Fibroblast of pulmonary artery (primary cell): ENCODE measurements at regions not wholly inside any gene's neighbourhood (a gene's known extent, or its start where the extent isn't known, plus 50 kb on each side); places are given as distances from the start of the nearest gene placed in this dataset.

Experiments
- DNase-seq: peaks from one replicate; pipeline ENCODE4 v3.0.0-alpha.2; 2010; ENCODE audit warnings: low read depth
- H3K4me3 ChIP-seq: replicated peaks from 2 replicates; pipeline ENCODE4 v1.5.1; 2011; ENCODE audit warnings: low read depth, mild to moderate bottlenecking, control low read depth, low read length, moderate library complexity
- TF ChIP-seq, protein P1 (sequence below): IDR thresholded peaks from 2 replicates; pipeline ENCODE4 v1.5.1; 2011; ENCODE audit warnings: mild to moderate bottlenecking, control low read depth, low read length, inconsistent platforms; ENCODE audit errors: missing control alignments

DNA sequence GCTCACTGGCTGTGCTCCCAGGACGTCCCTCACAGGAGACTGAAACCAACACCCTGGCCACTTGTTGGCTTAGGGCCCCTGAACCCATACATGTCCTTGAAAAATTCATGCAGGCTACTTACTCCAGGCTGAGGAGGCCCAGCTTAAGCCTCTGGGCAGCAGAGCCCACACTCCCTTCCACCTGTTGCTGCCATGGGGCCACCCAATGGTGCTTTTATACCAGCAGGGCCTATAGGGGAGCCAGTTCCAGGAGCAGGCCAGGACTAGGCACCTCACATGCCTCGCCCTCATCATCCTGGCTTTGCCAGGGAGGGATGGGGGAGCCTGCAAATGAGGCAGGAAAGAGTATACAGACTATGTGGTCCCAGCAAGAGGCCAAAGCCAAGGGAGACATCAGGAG, 181.7 kb upstream of the NECTIN1 start:
- TF ChIP-seq, protein P1, sequence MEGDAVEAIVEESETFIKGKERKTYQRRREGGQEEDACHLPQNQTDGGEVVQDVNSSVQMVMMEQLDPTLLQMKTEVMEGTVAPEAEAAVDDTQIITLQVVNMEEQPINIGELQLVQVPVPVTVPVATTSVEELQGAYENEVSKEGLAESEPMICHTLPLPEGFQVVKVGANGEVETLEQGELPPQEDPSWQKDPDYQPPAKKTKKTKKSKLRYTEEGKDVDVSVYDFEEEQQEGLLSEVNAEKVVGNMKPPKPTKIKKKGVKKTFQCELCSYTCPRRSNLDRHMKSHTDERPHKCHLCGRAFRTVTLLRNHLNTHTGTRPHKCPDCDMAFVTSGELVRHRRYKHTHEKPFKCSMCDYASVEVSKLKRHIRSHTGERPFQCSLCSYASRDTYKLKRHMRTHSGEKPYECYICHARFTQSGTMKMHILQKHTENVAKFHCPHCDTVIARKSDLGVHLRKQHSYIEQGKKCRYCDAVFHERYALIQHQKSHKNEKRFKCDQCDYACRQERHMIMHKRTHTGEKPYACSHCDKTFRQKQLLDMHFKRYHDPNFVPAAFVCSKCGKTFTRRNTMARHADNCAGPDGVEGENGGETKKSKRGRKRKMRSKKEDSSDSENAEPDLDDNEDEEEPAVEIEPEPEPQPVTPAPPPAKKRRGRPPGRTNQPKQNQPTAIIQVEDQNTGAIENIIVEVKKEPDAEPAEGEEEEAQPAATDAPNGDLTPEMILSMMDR, result no peak
- DNase-seq, result no peak
- no peak overlapping the region for H3K4me3 ChIP-seq

DNA sequence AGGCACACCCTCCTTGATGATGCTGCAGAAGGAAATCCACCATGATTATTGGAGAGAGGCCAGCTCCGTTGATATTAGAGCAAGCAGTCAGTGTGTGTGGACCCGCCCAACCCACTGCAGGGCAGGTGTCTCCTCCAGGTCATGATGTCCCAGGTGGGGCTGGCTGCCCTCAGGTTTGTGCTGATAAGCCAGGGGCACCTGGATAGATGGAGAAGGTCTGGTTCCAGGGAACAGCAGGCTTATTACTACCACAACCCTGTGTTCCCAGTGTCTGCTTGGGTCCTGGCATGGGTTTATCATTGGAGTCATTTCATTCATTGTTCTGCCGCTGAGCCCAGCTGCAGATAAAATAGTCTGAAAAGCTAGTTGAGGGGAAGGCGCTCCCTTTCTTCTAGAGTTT, 181.1 kb upstream of the NECTIN1 start:
- no peak for DNase-seq
- TF ChIP-seq, protein P1, result no peak
- no peak overlapping the region for H3K4me3 ChIP-seq

DNA sequence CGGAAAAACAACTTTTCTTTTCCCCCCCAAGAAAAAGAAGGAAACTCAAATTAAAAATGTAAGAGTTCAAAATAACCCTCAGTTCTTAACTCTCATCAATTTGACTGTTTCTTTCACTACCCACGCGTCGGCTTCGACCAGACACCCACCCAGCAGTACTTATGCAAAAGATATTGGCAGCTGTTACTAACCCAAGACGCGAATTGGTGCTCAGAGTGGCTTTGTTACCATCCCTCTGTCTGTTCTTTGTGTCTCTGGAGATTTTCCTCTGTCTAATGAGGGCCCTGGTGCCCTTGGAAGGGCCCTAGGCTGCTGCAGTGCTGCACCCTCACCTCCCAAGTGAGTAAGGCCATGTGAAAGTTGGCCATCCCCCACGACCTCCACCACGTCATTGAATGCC, 180.5 kb upstream of the NECTIN1 start:
- H3K4me3 ChIP-seq, result no peak overlapping the region
- DNase-seq, result no peak
- TF ChIP-seq, protein P1, result no peak

DNA sequence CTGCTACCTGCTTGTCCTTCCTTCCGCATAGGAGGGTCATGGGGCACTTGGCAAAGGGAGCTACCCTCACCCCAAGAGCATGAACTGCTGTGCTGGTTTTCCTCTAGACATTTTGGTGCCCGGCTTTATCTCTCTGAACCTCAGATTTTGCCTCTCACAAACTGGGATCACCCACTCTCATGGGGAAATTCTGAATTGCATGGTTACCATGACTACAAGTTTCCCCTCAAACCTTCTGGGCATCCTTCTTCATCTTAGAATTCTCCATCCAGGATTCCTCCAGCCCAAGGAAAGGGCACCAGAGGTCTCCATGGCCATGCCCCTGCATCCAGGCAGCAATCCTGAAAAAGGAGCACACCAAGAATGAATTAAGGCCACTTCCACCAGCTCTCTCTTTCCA, 180.1 kb upstream of the NECTIN1 start:
- no peak overlapping the region for H3K4me3 ChIP-seq
- TF ChIP-seq, protein P1, result no peak
- DNase-seq, result no peak

DNA sequence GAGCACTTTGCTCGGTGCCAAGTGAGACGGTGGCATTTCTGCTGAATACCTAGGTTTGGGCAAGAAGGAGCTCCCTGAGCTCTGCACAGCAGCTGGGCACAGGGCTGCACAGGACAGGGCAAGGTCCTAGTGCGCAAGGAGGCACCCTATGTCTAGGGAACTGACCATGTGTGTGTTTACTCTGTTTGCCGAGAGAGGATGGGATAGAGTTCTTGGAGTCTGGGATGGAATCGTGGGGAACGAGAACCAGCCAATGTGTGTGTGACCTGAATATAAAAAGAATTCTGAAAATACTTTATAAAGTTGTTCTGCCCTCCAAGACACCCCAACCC, 179.5 kb upstream of the NECTIN1 start:
- TF ChIP-seq, protein P1, result no peak
- no peak for DNase-seq
- H3K4me3 ChIP-seq, result no peak overlapping the region

DNA sequence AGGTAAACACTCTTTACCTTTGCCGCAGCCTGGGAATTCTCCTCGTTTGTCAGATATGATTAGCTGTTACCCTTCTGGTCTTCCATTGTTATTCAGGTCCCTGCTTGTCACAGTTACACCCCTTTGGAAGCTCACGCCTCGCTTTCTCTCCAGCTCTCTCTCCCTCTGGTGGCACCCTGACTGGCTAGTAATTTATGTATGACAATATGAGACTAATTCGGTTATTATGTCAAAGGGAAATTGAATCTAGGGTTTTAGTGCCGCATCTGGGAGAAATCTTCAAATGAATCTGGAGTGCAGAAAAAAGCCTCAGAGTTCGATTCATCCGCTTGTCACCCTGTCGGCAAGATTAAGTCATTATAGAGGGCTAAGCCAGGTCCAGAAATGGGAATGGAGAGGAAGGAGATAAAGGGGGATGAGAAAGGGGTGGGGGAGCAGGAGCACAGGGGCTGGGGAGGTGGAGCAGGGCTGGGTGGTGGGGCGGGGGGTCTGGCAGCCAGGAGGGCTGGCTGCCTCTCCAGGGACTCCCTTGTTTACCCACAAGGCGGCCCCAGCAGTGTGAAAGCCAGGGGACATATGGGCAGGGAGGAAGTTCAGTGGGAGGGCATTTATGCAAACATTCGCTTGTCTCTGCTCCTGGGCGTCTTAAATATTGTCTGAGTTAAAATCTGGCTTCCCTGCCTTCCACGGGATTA, 179.0 kb upstream of the NECTIN1 start:
- H3K4me3 ChIP-seq, result no peak overlapping the region
- TF ChIP-seq, protein P1, result no peak
- DNase-seq, result no peak

DNA sequence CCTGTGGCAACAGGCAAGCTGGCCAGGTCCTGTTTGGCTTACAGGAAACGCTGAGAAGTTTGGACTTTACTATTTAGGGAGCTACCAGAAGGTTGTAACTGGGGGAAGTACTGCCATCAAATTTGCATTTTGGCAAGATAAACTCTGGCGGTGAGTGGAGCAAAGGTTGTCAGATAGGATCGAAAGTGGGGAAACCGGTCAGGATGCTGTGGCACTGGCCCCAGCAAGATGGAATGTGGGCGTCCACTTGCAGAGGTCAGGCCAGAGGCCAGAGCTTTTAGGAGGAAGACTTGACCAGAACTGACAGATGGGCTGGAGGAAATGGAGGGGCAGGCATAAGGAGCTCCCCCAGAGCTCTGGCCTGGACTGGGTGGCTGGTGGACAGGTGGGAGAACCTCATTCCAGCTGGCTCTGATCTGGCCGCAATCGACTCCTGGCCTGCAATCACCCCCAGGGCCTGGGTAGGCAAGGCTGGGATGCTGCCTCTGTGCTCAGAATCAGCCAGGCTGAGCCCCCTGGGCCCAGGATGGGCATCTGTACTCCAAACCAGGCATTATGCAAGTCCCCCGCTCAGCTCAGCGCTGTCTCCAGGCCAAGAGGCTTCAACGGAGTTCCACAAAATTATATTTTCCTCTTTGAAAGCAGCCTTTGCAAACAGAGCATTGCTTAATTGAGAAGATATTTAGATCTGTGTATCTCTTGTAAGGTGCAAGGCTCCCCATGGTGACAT, 178.3 kb upstream of the NECTIN1 start:
- TF ChIP-seq, protein P1, result no peak
- H3K4me3 ChIP-seq, result no peak overlapping the region
- no peak for DNase-seq
